K562 (cell line): ENCODE measurements at regions not wholly inside any gene's neighbourhood (a gene's known extent, or its start where the extent isn't known, plus 50 kb on each side); places are given as distances from the start of the nearest gene placed in this dataset.

ENCODE experiments used
- ATAC-seq: fragments of 200-7000 bp; cut with Tn5 transposase; 3 replicates; pipeline ENCODE4 v1.9.1; 2020; ENCODE audit warnings: moderate library complexity
- BruUV-seq: library from RNA; stranded (reverse); fragments of 400-500 nt; replicated peaks from 2 replicates; lab custom pipeline; 2021; lab: Mats Ljungman, UMichigan
- CTCF ChIA-PET: fragments of 300-600 bp; formaldehyde crosslinking; extraction: SDS; loops from one replicate; lab custom pipeline; 2021; ENCODE audit warnings: low intra/inter-chr PET ratio; lab: Yijun Ruan, JAX
- POLR2A ChIA-PET: fragments of 300-600, 350-650 bp; sonication (Branson Sonifier 250); formaldehyde crosslinking; extraction: SDS; loops from one replicate; lab custom pipeline; 2021; ENCODE audit warnings: antibody characterized with exemption, inconsistent platforms; lab: Yijun Ruan, JAX
- DNase-seq, 4 experiments: peaks; one replicate each; pipeline versions ENCODE4 v3.0.0 to v3.0.0-alpha.2; 2011 to 2018; ENCODE audit warnings: low spot score in 3 of 4, mixed read lengths in 3 of 4; ENCODE audit errors: extremely low read depth in 1 of 4
- FAIRE-seq: peaks from 2 replicates; lab custom pipeline; 2011; peaks lifted over from hg19 to GRCh38; lab: Jason Lieb, UNC
- H2AFZ ChIP-seq: 2 replicates; pipeline ENCODE4 v1.6.0; 2011; ENCODE audit warnings: low read depth, low read length, control low read depth, inconsistent platforms
- H3K27ac ChIP-seq: fragments of 200-600 bp; 3 replicates; pipeline ENCODE4 v1.8.0; 2011; ENCODE audit warnings: low read depth, mild to moderate bottlenecking, control low read depth, inconsistent platforms, low read length, moderate library complexity, mixed read lengths; ENCODE audit errors: extremely low read depth
- H3K27me3 ChIP-seq, 2 experiments: fragments of 300-600 bp in 1 of 2; 2 replicates in 1 of 2; 3 replicates in 1 of 2; pipeline versions ENCODE4 v1.6.0 to v1.8.0; 2011; ENCODE audit warnings: inconsistent platforms in 2 of 2, low read length in 2 of 2, mild to moderate bottlenecking in 1 of 2, mixed read lengths in 1 of 2, moderate library complexity in 1 of 2; ENCODE audit not compliant: control insufficient read depth in 2 of 2, insufficient read depth in 2 of 2
- H3K36me3 ChIP-seq: fragments of 300-600 bp; 3 replicates; pipeline ENCODE4 v1.8.0; 2011; ENCODE audit warnings: mild to moderate bottlenecking, low read length, inconsistent platforms; ENCODE audit not compliant: control insufficient read depth, insufficient read depth
- H3K4me1 ChIP-seq, 2 experiments: fragments of 200-600 bp in 1 of 2; replicated peaks in 1 of 2; 2 replicates in 1 of 2; 3 replicates in 1 of 2; pipeline versions ENCODE4 v1.5.1 to v1.8.0; 2011; ENCODE audit warnings: inconsistent platforms in 2 of 2, low read length in 2 of 2, mild to moderate bottlenecking in 1 of 2, mixed read lengths in 1 of 2, moderate library complexity in 1 of 2; ENCODE audit not compliant: control insufficient read depth in 2 of 2, insufficient read depth in 2 of 2
- H3K4me2 ChIP-seq: 2 replicates; pipeline ENCODE4 v1.6.1; 2011; ENCODE audit warnings: low read length, control low read depth, inconsistent platforms, mixed read lengths; ENCODE audit not compliant: insufficient read depth
- H3K4me3 ChIP-seq: fragments of 200-600 bp; sonication (generic), shearing (Covaris generic); 2 replicates; pipeline ENCODE4 v1.5.1; 2016; ENCODE audit warnings: control low read depth, inconsistent platforms
- H3K79me2 ChIP-seq: fragments of 200-600 bp; 3 replicates; pipeline ENCODE4 v1.8.0; 2011; ENCODE audit warnings: low read length, inconsistent platforms; ENCODE audit not compliant: control insufficient read depth, insufficient read depth
- H3K9ac ChIP-seq, 2 experiments: 2 replicates each; pipeline versions ENCODE4 v1.6.0 to v1.6.1; 2011; ENCODE audit warnings: low read depth in 2 of 2, low read length in 2 of 2, control low read depth in 1 of 2, inconsistent platforms in 1 of 2, mild to moderate bottlenecking in 1 of 2, mixed read lengths in 1 of 2; ENCODE audit not compliant: insufficient read depth in 1 of 2
- H3K9me1 ChIP-seq: one replicate; pipeline ENCODE4 v1.6.0; 2011; ENCODE audit warnings: inconsistent platforms, mild to moderate bottlenecking, low read length, moderate library complexity; ENCODE audit not compliant: control insufficient read depth, insufficient read depth
- H3K9me3 ChIP-seq: replicated peaks from 2 replicates; pipeline ENCODE4 v1.5.1; 2011; ENCODE audit warnings: low read depth, low read length, inconsistent platforms; ENCODE audit not compliant: control insufficient read depth, insufficient read depth
- H4K20me1 ChIP-seq: replicated peaks from 2 replicates; pipeline ENCODE4 v1.6.1; 2011; ENCODE audit warnings: low read length, inconsistent platforms, mixed read lengths; ENCODE audit not compliant: control insufficient read depth, insufficient read depth
- BRF1 ChIP-seq: IDR thresholded peaks from 3 replicates; pipeline ENCODE4 v1.6.1; 2011; ENCODE audit warnings: borderline replicate concordance, mild to moderate bottlenecking; ENCODE audit not compliant: insufficient read length; ENCODE audit errors: extremely low read depth
- FIP1L1 ChIP-seq: fragments of 200-400 bp; formaldehyde crosslinking; IDR thresholded peaks from 2 replicates; pipeline ENCODE4 v1.6.1; 2018; ENCODE audit warnings: mild to moderate bottlenecking, low read depth, low read length; ENCODE audit not compliant: poor library complexity, severe bottlenecking
- FOS ChIP-seq: IDR thresholded peaks from 3 replicates; pipeline ENCODE4 v1.6.1; 2011; ENCODE audit not compliant: insufficient read length; ENCODE audit errors: extremely low read depth
- FOSL1 ChIP-seq: fragments of 200-800 bp; sonication (Bioruptor generic); conservative IDR thresholded peaks from 2 replicates; pipeline ENCODE4 v1.6.1; 2016; ENCODE audit warnings: missing genetic modification characterization, missing compliant biosample characterization
- KAT8 ChIP-seq: fragments of 450-650 bp; IDR thresholded peaks from 2 replicates; pipeline ENCODE4 v1.6.1; 2016; ENCODE audit warnings: low read depth, mild to moderate bottlenecking
- PRPF4 ChIP-seq: fragments of 200-400 bp; formaldehyde crosslinking; IDR thresholded peaks from one replicate; pipeline ENCODE4 v1.6.1; 2017; ENCODE audit warnings: low read length, low read depth, mild to moderate bottlenecking; ENCODE audit not compliant: insufficient read depth, poor library complexity, severe bottlenecking
- WGBS: fragments of 100-300 bp; shearing (Covaris generic); methylation state at CpG from one replicate; pipeline ENCODE4 v1.1.6; 2016; ENCODE audit warnings: low coverage, mixed read lengths; ENCODE audit not compliant: insufficient coverage; ENCODE audit errors: missing lambda C conversion rate; 5-methylcytosine and 5-hydroxymethylcytosine counted together
- in situ Hi-C: fragments of 300-500 bp; cut with MboI; formaldehyde crosslinking; loops from 4 replicates; pipeline ENCODE4 v1.15.0; 2018; ENCODE audit warnings: inconsistent platforms, mixed read lengths
- intact Hi-C: fragments of 100-400 bp; cut with micrococcal nuclease; formaldehyde crosslinking; loops from 2 replicates; pipeline ENCODE4 v1.14.2; 2022
- TF ChIP-seq, protein P1 (sequence below): fragments of 250-450 bp; sonication (Bioruptor Pico); IDR thresholded peaks from 2 replicates; pipeline ENCODE4 v1.4.0; 2020; ENCODE audit warnings: mild to moderate bottlenecking, moderate library complexity
- TF ChIP-seq, protein P2 (sequence below): fragments of 200-800 bp; sonication (Bioruptor generic); IDR thresholded peaks from 2 replicates; pipeline ENCODE4 v1.6.1; 2017; ENCODE audit warnings: missing genetic modification characterization, missing compliant biosample characterization

DNA sequence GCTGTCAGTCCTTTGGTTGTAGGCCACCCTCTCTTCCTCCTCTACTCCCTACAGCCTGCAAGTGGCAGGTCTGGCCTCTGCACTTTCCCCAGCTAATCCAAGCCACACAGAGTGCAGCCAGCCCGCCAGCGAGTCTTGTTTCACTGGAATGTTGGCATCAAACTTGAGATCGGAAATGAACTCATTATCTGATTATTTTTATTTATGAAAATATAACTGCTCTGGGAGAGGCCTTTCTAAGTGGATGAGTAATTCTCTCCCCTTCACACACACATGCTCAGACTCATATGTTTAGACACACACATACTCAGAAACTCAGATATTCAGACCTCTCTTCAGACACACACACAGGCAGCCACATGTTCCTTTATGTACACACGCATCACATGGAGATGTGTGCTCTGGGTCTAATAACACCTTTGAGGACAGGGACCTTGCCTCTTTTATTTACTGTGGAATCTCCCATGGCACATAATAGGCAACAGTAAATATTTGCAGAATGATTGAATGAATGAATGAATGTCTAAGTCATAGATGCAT, 151.3 kb downstream of the ZFP36L2 start:
- no peak for FAIRE-seq
- Histone ChIP-seq H3K27ac (no peak overlapping the region), H3K79me2 (no peaks in the 10 kb centered on the region), H3K4me3 (no peak overlapping the region), H3K27me3 (no peaks in the 10 kb centered on the region), H3K36me3 (no peaks in the 10 kb centered on the region), H3K9ac (no peak overlapping the region), H3K4me2 (no peak overlapping the region), H3K4me1 (peaks cover 18 to 19% of the 10 kb centered on the region in 2 experiments), H2AFZ (no peak overlapping the region)
- BruUV-seq = no TSS peak
- WGBS = 70% methylated on average over 4 of the region's 4 CpGs
- ChIA-PET POLR2A (no interaction called here), CTCF (no interaction called here)
- no peak for ATAC-seq
- in situ Hi-C loops = no loop called here
- intact Hi-C loops = no loop called here
- no peak for TF ChIP-seq FIP1L1
- TF ChIP-seq FOSL1 (tag) = peak; percentile 12; the same call in 1 of the 2 replicates
- TF ChIP-seq, all 486 proteins: peak for 1
- Histone ChIP-seq H3K9me3 (no peaks in the 10 kb centered on the region), H3K9me1 (no peaks in the 10 kb centered on the region), H4K20me1 (no peaks in the 10 kb centered on the region)
- DNase-seq = no peak

DNA sequence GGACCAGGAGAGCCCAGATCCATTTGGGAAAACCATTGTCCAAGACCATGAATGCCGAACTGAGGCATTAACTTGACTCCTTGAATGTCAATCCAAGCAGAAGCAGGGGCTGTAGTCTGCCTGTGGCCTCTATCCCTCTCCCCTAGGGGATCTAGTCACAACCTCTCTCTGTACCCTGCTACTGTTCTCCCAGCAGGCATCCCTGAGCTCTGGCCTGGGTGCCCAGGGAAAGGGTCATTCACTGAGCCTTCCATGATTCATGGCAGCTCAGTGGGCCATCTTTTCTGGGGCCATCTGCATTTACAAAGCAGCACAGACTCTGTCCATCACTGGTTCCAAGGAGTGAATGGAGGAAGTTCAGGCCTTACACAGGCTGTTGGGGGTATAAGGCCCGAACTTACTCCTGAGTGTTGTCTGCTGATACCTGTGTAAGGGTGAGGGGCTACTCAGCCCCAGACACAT, 151.8 kb downstream of the ZFP36L2 start:
- Histone ChIP-seq H3K79me2 (no peaks in the 10 kb centered on the region), H3K27ac (no peak overlapping the region), H3K4me3 (no peak overlapping the region), H3K36me3 (no peaks in the 10 kb centered on the region), H4K20me1 (no peaks in the 10 kb centered on the region), H3K9me1 (no peaks in the 10 kb centered on the region), H3K9ac (no peak overlapping the region; a peak in 1 of 4 replicates), H3K9me3 (no peaks in the 10 kb centered on the region), H2AFZ (no peak overlapping the region), H3K4me2 (peak overlapping the region; percentile 61; the same call in 1 of the 2 replicates), H3K27me3 (no peaks in the 10 kb centered on the region), H3K4me1 (peaks cover 19 to 22% of the 10 kb centered on the region in 2 experiments)
- intact Hi-C loops = no loop called here
- 67% methylated on average over 2 of the region's 2 CpGs for WGBS
- ChIA-PET POLR2A (interaction anchor here (1.1 to 2.1 kb wide), 2 partner anchors 9 to 17 kb away, joined by 3 to 21 read pairs; no protein-coding TSS in a partner anchor), CTCF (no interaction called here)
- BruUV-seq = no TSS peak
- no peak for ATAC-seq
- in situ Hi-C loops = no loop called here
- no peak for DNase-seq
- no peak for FAIRE-seq
- TF ChIP-seq KAT8 (no peak), FOS (no peak), BRF1 (no peak), PRPF4 (no peak)
- TF ChIP-seq, protein P1, sequence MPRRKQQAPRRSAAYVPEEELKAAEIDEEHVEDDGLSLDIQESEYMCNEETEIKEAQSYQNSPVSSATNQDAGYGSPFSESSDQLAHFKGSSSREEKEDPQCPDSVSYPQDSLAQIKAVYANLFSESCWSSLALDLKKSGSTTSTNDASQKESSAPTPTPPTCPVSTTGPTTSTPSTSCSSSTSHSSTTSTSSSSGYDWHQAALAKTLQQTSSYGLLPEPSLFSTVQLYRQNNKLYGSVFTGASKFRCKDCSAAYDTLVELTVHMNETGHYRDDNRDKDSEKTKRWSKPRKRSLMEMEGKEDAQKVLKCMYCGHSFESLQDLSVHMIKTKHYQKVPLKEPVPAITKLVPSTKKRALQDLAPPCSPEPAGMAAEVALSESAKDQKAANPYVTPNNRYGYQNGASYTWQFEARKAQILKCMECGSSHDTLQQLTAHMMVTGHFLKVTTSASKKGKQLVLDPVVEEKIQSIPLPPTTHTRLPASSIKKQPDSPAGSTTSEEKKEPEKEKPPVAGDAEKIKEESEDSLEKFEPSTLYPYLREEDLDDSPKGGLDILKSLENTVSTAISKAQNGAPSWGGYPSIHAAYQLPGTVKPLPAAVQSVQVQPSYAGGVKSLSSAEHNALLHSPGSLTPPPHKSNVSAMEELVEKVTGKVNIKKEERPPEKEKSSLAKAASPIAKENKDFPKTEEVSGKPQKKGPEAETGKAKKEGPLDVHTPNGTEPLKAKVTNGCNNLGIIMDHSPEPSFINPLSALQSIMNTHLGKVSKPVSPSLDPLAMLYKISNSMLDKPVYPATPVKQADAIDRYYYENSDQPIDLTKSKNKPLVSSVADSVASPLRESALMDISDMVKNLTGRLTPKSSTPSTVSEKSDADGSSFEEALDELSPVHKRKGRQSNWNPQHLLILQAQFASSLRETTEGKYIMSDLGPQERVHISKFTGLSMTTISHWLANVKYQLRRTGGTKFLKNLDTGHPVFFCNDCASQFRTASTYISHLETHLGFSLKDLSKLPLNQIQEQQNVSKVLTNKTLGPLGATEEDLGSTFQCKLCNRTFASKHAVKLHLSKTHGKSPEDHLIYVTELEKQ (CRISPR knock-in tag) = no peak
- TF ChIP-seq, protein P2, sequence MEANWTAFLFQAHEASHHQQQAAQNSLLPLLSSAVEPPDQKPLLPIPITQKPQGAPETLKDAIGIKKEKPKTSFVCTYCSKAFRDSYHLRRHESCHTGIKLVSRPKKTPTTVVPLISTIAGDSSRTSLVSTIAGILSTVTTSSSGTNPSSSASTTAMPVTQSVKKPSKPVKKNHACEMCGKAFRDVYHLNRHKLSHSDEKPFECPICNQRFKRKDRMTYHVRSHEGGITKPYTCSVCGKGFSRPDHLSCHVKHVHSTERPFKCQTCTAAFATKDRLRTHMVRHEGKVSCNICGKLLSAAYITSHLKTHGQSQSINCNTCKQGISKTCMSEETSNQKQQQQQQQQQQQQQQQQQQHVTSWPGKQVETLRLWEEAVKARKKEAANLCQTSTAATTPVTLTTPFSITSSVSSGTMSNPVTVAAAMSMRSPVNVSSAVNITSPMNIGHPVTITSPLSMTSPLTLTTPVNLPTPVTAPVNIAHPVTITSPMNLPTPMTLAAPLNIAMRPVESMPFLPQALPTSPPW (CRISPR knock-in tag) = no peak
